ENCODE measurements at regions not wholly inside any gene's neighbourhood (a gene's known extent, or its start where the extent isn't known, plus 50 kb on each side); places are given as distances from the start of the nearest gene placed in this dataset.

DNA sequence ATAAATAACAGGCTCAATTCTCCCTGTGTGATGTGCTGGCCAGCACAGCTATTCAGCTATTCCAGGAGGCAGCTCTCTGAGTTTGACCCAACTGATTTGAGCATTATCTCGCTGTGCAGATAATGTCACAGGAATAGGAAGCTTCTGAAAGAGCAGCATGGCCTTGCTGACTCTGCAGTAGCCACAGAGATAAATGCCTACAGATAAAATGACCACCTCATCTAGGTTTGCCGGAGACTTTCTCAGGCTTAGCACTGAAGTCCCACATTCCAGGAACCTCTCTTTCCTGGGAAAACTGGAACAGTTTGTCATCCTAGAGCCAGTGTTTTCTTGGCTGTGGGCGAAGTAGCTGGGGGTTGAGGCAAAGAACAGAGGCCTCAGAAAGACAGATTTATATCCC lies 98.9 kb downstream of the MRPL39 start:
- no peak for DNase-seq (ENCODE audit: low read depth)
- H3K4me3 ChIP-seq (ENCODE audit: low read length) = no peak overlapping the region
- TF ChIP-seq, protein P1, sequence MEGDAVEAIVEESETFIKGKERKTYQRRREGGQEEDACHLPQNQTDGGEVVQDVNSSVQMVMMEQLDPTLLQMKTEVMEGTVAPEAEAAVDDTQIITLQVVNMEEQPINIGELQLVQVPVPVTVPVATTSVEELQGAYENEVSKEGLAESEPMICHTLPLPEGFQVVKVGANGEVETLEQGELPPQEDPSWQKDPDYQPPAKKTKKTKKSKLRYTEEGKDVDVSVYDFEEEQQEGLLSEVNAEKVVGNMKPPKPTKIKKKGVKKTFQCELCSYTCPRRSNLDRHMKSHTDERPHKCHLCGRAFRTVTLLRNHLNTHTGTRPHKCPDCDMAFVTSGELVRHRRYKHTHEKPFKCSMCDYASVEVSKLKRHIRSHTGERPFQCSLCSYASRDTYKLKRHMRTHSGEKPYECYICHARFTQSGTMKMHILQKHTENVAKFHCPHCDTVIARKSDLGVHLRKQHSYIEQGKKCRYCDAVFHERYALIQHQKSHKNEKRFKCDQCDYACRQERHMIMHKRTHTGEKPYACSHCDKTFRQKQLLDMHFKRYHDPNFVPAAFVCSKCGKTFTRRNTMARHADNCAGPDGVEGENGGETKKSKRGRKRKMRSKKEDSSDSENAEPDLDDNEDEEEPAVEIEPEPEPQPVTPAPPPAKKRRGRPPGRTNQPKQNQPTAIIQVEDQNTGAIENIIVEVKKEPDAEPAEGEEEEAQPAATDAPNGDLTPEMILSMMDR (conservative IDR thresholded peaks at IDR 0.05; ENCODE audit: low read depth, low read length) = no peak

DNA sequence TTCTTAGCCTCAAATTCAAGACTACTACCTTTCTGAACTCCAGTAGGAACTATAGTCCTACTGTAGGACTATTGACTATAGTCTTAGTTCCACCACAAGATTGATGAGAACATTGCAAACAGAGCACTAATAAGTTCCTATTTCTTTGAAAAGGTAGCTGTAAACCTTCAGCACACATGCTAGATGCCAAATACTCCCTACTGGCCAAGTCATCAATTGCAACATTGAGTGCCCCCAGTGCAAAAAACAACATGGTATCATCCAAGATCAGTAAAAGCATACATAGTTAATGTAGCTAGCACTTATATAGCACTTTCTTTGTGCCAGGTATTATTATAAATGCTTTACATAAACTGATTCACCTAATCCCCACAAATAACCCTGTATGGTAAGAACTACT lies 99.8 kb downstream of the MRPL39 start:
- H3K4me3 ChIP-seq (ENCODE audit: low read length) = no peak overlapping the region
- TF ChIP-seq, protein P1 (conservative IDR thresholded peaks at IDR 0.05; ENCODE audit: low read depth, low read length) = peak; percentile 6
- no peak for DNase-seq (ENCODE audit: low read depth)

DNA sequence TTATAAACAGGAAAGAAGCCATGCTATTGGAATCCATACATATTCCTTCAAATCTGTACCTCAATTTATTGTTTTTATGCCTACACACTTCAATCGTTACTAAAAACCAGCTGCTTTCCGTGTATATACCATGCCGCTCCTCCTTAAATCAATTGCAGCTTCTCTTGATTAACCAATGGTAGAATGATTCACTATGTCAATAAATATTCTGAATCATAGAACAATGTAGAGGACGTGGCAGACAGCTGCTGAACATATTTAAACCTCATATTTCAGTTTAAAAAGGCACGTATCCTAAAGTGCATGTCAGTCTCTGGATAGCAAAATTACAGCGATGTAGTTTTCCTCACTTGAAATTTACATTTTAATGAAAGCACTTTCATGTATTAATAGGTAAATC lies 100.4 kb downstream of the MRPL39 start:
- DNase-seq (ENCODE audit: low read depth) = no peak
- TF ChIP-seq, protein P1 (conservative IDR thresholded peaks at IDR 0.05; ENCODE audit: low read depth, low read length) = no peak

DNA sequence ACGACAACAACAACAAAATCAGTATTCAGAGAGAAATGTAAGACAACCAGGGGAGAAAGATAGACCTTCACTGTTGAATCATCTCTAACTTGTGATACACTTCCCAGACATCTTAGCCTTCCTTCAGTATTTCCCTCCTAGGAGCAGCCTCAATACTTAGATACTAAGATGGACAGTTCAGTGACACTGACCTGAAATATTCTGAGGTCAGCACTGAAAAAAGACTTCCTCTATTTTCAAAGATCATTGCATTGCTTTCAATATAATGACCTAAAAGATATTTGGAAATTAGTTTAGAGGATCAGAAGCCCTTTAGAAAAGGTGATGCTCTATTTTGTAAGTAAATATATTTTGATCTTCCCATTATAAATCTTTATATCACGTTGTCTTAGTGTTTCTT lies 101.0 kb downstream of the MRPL39 start:
- TF ChIP-seq, protein P1 (conservative IDR thresholded peaks at IDR 0.05; ENCODE audit: low read depth, low read length) = no peak
- H3K4me3 ChIP-seq (ENCODE audit: low read length) = no peak overlapping the region
- DNase-seq (ENCODE audit: low read depth) = no peak

More for the DNA sequence above, 100.4 kb downstream of the MRPL39 start:
- no peak overlapping the region for H3K4me3 ChIP-seq (ENCODE audit: low read length)

DNA sequence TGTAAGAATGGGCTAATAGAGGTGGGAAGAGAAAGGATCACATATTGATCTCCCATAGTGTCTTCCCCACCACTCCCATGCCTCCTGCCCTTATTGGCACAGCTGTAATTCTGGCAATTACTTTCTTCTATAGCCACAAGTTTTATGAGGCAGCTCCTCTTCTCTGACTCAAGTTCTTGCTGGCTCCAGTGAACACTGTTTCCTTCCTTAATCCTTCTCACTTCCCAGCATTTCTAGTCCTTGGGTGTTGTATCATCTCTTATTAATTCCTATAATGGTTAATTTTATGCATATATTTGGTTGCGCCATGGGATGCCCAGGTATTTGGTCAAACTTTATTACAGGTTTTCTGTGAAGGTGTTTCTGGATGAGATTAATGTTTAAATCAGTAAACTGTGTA lies 103.3 kb downstream of the MRPL39 start:
- TF ChIP-seq, protein P1 (conservative IDR thresholded peaks at IDR 0.05; ENCODE audit: low read depth, low read length) = no peak
- no peak for DNase-seq (ENCODE audit: low read depth)
- H3K4me3 ChIP-seq (ENCODE audit: low read length) = no peak overlapping the region

DNA sequence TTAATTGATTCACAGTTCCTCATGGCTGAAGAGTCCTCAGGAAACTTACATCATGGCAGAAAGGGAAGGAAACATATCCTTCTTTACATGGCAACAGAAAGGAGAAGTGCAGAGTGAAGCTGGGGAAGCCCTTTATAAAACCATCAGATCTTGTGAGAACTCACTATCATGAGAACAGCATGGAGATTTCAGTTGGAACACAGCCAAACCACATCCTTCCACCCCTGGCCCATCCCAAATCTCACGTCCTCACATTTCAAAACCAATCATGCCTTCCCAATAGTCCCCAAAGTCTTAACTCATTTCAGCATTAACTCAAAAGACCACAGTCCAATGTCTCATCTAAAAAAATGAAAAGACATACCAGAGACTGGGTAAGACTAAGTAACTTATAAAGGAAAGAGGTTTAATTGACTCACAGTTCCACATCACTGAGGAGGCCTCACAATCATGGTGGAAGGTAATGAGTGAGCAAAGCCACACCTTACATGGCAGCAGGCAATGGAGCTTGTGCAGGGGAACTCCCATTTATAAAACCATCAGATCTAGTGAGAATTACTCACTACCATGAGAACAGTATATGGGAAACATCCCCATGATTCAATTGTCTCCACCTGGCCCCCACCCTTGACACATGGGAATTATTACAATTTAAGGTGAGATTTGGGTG lies 105.2 kb downstream of the MRPL39 start:
- no peak for DNase-seq (ENCODE audit: low read depth)
- H3K4me3 ChIP-seq (ENCODE audit: low read length) = no peak overlapping the region
- TF ChIP-seq, protein P1 (conservative IDR thresholded peaks at IDR 0.05; ENCODE audit: low read depth, low read length) = no peak

DNA sequence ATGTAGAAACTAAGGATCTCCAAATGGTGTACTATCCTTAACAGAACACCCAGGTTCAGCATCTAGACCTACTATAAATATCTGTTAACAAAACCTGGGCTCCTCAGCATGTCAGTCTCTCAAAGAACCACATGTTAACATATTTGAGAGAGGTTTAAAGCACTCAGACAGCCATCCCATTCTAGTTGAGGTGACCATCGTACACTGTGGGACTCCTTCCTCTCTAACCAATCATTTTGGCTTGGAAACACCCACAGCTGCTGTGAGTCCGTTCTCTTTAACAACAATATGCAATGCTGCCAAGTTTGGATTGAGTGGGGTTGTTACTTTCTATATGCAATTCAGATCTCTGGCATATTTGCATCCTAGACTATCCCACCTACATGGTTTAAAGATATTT lies 105.8 kb downstream of the MRPL39 start:
- no peak overlapping the region for H3K4me3 ChIP-seq (ENCODE audit: low read length)
- TF ChIP-seq, protein P1 (conservative IDR thresholded peaks at IDR 0.05; ENCODE audit: low read depth, low read length) = no peak
- no peak for DNase-seq (ENCODE audit: low read depth)

All from retinal pigment epithelial cell (primary cell).